DND-41 (cell line): ENCODE measurements at regions not wholly inside any gene's neighbourhood (a gene's known extent, or its start where the extent isn't known, plus 50 kb on each side); places are given as distances from the start of the nearest gene placed in this dataset.

Experiments used
- ATAC-seq: fragments of 200-7000 bp; cut with Tn5 transposase; 3 replicates; pipeline ENCODE4 v1.9.1; 2021; ENCODE audit warnings: low read depth; ENCODE audit not compliant: insufficient read depth
- DNase-seq: peaks from one replicate; pipeline ENCODE4 v3.0.0-alpha.2; 2020
- H2AFZ ChIP-seq: 2 replicates; pipeline ENCODE4 v1.6.0; 2012; ENCODE audit warnings: low read depth, low read length
- H3K27ac ChIP-seq: 2 replicates; pipeline ENCODE4 v1.5.1; 2012; ENCODE audit warnings: low read length, inconsistent platforms
- H3K27me3 ChIP-seq: fragments of 200-600 bp; sonication (generic); 2 replicates; pipeline ENCODE4 v1.6.0; 2012; ENCODE audit warnings: low read length, mild to moderate bottlenecking, inconsistent platforms; ENCODE audit not compliant: insufficient read depth, poor library complexity
- H3K36me3 ChIP-seq: 2 replicates; pipeline ENCODE4 v1.5.1; 2012; ENCODE audit warnings: low read length, inconsistent platforms; ENCODE audit not compliant: insufficient read depth
- H3K4me1 ChIP-seq: 2 replicates; pipeline ENCODE4 v1.5.1; 2012; ENCODE audit warnings: mild to moderate bottlenecking, low read length; ENCODE audit not compliant: insufficient read depth
- H3K4me2 ChIP-seq: 2 replicates; pipeline ENCODE4 v1.6.0; 2012; ENCODE audit warnings: mild to moderate bottlenecking, moderate library complexity, low read length, inconsistent platforms; ENCODE audit not compliant: insufficient read depth
- H3K4me3 ChIP-seq, 2 experiments: fragments of 200-600 bp in 1 of 2; shearing (Covaris generic) in 1 of 2; 2 replicates each; pipeline ENCODE4 v1.5.1; 2012 to 2016; ENCODE audit warnings: inconsistent platforms in 2 of 2, low read length in 2 of 2, mild to moderate bottlenecking in 2 of 2, low read depth in 1 of 2, moderate library complexity in 1 of 2
- H3K79me2 ChIP-seq: 2 replicates; pipeline ENCODE4 v1.6.0; 2012; ENCODE audit warnings: low read length, inconsistent platforms; ENCODE audit not compliant: insufficient read depth
- H3K9ac ChIP-seq: 2 replicates; pipeline ENCODE4 v1.6.0; 2012; ENCODE audit warnings: low read depth, mild to moderate bottlenecking, inconsistent platforms, low read length, moderate library complexity
- H3K9me3 ChIP-seq: 2 replicates; pipeline ENCODE4 v1.5.1; 2012; ENCODE audit warnings: low read length, moderate library complexity, mild to moderate bottlenecking, inconsistent platforms; ENCODE audit not compliant: insufficient read depth, severe bottlenecking
- H4K20me1 ChIP-seq: 2 replicates; pipeline ENCODE4 v1.6.0; 2012; ENCODE audit warnings: low read length; ENCODE audit not compliant: insufficient read depth
- CTCF ChIP-seq: IDR thresholded peaks from 2 replicates; pipeline ENCODE4 v1.5.1; 2012; ENCODE audit warnings: borderline replicate concordance, low read length, moderate library complexity, mild to moderate bottlenecking; ENCODE audit not compliant: poor library complexity, severe bottlenecking; ENCODE audit errors: extremely low read depth
- EZH2 ChIP-seq: IDR thresholded peaks from 3 replicates; pipeline ENCODE4 v1.6.1; 2012; ENCODE audit warnings: borderline replicate concordance, low read depth, mild to moderate bottlenecking, moderate library complexity, low read length, inconsistent platforms; ENCODE audit not compliant: severe bottlenecking

GRCh38 chr5:110957934-110958333 is 113.6 kb upstream of the TSLP start:
- H3K36me3 ChIP-seq = no peaks in the 10 kb centered on the region
- no peak overlapping the region for H3K27ac ChIP-seq
- DNase-seq (no peak), ATAC-seq (no peak)
- H3K27me3 ChIP-seq = no peaks in the 10 kb centered on the region
- H3K4me3 ChIP-seq = no peak overlapping the region
- H3K4me2 ChIP-seq = no peak overlapping the region
- no peaks in the 10 kb centered on the region for H4K20me1 ChIP-seq
- H3K4me1 ChIP-seq = peaks cover 13% of the 10 kb centered on the region
- no peaks in the 10 kb centered on the region for H3K9me3 ChIP-seq
- no peaks in the 10 kb centered on the region for H3K79me2 ChIP-seq
- TF ChIP-seq CTCF (no peak), EZH2 (no peak)
- no peak overlapping the region for H2AFZ ChIP-seq
- H3K9ac ChIP-seq = no peak overlapping the region

- H3K27me3 ChIP-seq = no peaks in the 10 kb centered on the region
- H3K79me2 ChIP-seq = no peaks in the 10 kb centered on the region
- no peak overlapping the region for H3K27ac ChIP-seq
- no peaks in the 10 kb centered on the region for H3K36me3 ChIP-seq
- no peak overlapping the region for H3K4me2 ChIP-seq
- no peaks in the 10 kb centered on the region for H4K20me1 ChIP-seq
- no peaks in the 10 kb centered on the region for H3K4me1 ChIP-seq
- no peak for TF ChIP-seq CTCF
- TF ChIP-seq EZH2 = no peak
- ATAC-seq (no peak), DNase-seq (no peak)
- no peaks in the 10 kb centered on the region for H3K9me3 ChIP-seq
- no peak overlapping the region for H2AFZ ChIP-seq
- no peak overlapping the region for H3K4me3 ChIP-seq
- no peak overlapping the region for H3K9ac ChIP-seq
Observed at GRCh38 chr5:110963495-110963894, 108.0 kb upstream of the TSLP start.

GRCh38 chr5:110965773-110966581 is 105.5 kb upstream of the TSLP start:
- Histone ChIP-seq H3K4me1 (no peaks in the 10 kb centered on the region), H3K9me3 (no peaks in the 10 kb centered on the region), H3K4me3 (no peak overlapping the region), H3K4me2 (no peak overlapping the region), H3K79me2 (no peaks in the 10 kb centered on the region), H2AFZ (no peak overlapping the region), H3K36me3 (no peaks in the 10 kb centered on the region), H3K27me3 (no peaks in the 10 kb centered on the region), H4K20me1 (no peaks in the 10 kb centered on the region), H3K9ac (no peak overlapping the region), H3K27ac (no peak overlapping the region)
- ATAC-seq = no peak
- DNase-seq = no peak
- no peak for TF ChIP-seq EZH2
- TF ChIP-seq CTCF = no peak
